Erythroblast (primary cell): ENCODE measurements at regions not wholly inside any gene's neighbourhood (a gene's known extent, or its start where the extent isn't known, plus 50 kb on each side); places are given as distances from the start of the nearest gene placed in this dataset.

Experiments
- GATA1 ChIP-seq: IDR thresholded peaks from 2 replicates; pipeline ENCODE4 v1.6.1; 2011; ENCODE audit warnings: low read depth, mild to moderate bottlenecking, control low read depth, low read length, moderate library complexity
- POLR2A ChIP-seq: IDR thresholded peaks from 2 replicates; pipeline ENCODE4 v1.6.1; 2011; ENCODE audit warnings: mild to moderate bottlenecking, low read length

GRCh38 chr3:130826516-130827182 is 67.2 kb upstream of the ATP2C1 start:
- no peak for TF ChIP-seq POLR2A
- TF ChIP-seq GATA1 = no peak
